ENCODE measurements at regions not wholly inside any gene's neighbourhood (a gene's known extent, or its start where the extent isn't known, plus 50 kb on each side); places are given as distances from the start of the nearest gene placed in this dataset.

DNA sequence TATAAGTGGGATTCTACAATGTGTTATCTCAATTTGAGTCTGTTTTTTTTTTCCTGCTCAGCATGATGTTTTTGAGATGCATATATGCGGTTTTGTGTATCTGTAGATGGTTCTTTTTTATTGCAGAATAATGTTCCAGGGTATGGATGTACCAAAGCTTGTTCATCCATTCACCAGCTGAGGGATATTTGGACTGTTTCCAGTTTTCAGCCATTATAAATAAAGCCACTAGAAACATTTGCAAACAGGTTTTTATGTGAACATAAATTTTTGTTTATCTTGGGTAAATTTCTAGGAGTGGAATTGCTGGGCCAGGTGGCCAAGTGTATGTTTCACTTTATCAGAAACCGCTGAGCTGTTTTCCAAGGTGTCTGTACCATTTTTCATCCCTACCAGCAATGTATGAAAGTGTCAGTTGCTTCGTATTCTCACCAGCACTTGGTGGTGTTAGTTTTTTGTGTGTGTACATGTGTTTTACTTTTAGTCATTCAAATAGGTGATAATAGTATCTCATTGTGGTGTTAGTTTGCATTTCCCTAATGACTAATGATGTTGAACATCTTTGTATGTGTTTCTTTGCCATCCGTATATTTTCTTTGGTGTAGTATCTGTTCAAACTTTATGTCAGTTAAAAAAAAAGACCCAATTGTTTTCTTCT lies 124.2 kb downstream of the CEBPB start:
- DNase-seq, result peak; percentile 27

DNA sequence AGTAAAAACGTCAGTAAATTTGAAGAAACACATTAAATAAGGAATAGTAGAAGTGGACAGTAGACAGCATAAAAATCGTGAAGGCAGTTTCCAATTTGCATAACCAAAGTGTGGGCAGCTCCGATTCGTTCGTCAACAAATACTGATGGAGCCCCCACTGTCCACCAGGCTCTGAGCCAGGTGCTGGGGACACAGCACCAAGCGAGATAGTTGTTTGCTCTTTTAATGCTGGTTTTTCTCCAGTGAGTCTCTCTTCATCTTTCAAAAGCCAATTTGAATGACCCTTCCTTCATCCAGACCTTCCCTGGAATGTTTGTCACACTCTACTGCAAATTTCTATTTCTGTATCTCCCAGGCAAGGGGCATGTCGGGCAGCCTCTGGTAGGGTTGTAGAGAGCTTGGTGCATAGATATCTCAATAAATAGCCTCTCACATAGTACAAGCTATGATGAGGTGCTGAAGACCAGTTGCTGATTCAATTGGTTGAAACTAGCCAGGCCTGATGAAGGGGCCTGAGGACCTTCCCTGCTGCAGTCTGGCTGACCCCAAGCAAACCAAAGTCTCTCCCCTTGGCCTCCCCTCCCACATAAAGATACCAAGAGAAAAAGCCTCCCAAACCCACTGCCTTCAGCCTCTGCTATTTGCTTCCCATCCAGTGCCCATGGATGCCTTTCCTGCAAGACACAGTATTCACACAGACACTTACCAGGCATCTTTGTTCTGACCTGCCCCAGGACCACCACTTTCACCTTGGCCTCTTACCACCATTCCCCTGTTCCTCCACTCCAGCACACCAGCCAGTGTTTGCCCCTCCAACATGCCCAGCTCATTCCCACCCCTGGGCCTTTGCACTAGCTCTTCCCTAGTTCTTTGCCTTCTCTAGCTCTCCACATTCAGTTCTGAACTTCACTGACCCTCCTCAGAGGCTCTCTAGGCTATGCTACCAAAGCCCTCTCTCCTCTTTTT lies 125.2 kb downstream of the CEBPB start:
- no peak for DNase-seq

DNA sequence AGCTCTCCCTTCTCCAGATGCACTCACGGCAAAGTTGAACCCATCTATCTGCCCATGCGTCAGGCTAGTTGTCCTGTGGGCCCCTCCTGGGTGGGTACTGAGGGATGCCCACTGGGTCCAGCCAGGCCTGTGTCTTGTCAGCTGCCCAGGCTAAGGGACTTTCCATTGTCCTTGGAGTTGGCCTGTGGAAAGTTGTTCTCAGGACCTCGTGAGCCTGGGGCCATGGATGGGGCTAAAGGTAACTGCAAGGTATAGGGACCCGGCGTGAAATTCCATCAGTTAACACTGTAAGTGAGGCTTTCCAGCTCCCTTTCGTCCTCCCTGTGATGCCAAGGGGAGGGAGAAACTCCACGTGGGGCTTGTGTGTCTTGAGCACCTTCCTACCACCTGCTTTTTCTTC lies 126.5 kb downstream of the CEBPB start:
- DNase-seq, result no peak

DNA sequence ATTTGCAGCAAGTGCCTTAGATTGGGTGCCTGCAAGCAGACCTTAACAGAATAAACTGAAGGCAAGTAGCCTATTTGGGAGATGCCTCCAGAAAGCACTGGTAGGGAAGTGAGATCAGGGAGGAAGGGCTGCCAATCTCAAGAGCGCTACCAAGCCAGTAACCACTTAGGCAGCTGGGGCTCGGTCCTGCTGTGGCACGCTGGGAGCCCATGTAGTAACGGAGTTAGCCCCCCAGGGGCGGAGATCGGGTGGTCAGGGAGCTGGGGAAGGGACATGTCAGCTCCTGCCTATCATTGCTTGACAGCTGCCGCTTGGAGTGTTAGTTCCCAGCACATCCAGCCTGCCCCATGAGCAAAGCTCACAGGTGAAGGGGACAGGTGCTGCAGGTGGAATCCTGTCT lies 127.0 kb downstream of the CEBPB start:
- no peak for DNase-seq

DNA sequence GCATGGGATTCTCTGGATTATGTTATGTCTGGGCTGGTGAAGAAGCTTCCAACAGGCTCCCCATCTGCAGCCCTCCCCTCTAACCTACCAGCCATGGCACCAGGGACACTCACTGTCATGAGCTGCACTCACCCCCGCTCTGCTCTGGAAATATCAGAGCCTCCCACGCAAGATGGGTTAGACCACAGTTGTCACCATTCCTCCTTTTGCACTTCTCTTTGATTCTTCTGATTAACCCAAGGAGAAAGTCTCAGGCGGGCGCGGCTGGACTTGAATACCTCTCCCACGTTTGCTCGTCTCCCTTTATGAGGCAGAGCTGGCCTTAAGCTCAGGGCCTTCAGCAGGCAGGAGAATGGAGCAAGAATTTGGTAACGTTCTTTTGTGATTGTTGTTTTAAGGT lies 128.1 kb downstream of the CEBPB start:
- DNase-seq, result no peak

DNA sequence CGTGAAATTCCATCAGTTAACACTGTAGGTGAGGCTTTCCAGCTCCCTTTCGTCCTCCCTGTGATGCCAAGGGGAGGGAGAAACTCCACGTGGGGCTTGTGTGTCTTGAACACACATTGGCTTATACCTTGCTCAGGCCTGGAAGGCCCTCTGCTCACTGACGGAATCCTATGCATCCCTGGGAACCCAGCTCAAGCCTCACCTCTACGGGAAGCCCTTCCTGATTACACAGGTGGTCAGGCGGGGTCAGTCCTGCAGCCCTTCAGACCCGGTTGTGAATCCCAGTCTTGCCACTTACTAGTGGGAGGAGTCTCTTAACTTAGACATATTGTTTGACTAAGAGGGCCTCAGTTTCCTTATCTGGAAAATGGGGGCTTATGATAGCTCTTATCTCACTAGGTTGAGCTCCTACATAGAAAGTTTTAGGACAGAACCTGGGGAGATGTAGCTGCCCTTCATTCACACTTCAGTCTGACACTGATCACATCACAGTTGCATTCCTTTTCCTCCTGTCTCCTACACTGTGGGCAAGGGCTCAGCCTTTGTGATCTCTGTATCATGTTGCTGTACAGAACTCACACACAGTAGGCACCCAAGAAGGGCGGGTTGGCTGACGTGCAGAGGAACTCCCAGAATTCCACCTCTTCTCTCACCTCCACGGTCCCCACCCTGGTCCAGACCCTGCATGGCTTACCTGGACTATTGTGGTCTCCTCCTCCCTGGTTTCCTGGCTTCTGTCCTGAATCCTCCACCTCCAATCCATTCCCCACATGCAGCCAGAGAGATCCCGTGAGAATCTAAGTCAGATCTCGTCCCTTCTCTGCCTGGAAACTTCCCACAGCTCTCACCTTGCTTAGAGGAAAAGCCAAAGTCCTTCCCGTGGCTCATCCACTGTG lies 129.6 kb downstream of the CEBPB start:
- no peak for DNase-seq

DNA sequence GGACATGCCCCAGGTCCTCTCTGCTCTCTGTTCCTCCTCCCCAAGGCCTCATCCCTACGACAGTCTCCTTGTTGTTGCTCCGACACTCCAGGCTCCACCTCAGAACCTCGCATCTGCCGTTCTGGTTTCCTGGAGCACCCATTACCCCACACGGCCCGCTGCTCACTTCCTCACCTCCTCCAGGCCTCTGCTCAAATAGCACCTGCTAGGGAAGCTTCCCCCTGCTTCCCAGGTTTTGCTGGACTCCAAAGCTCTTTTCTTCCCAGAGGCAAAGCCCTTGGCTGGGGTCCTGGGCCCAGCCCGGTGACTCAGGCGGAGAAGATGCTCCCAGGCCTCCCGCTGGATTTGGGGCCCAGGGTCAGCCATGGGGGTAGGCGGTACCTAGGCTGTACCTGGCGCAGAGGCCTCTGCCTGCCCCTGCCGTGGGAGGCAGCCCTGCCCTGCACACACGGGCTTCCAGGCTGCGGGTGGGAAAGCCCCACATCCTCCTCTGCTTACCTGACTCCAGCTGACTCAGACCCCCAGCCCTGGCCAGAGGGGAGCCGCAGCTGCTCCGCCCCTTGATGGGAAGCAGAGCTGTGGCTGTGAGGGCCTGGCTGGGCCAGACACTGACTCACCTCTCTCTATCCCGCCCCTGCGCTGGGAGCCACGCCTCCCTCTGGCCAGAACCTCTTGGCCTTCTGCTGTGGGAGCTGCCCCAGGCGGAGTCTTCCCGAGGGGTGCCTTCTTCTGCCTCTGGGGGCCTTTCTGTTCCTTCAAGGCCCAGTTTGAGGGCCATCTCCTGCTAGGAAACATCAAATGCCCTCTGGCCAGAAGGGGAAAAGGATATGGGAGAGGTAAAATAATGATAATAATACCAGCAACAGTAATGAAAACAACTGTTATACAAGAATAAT lies 130.5 kb downstream of the CEBPB start:
- DNase-seq, result peak; percentile 54

DNA sequence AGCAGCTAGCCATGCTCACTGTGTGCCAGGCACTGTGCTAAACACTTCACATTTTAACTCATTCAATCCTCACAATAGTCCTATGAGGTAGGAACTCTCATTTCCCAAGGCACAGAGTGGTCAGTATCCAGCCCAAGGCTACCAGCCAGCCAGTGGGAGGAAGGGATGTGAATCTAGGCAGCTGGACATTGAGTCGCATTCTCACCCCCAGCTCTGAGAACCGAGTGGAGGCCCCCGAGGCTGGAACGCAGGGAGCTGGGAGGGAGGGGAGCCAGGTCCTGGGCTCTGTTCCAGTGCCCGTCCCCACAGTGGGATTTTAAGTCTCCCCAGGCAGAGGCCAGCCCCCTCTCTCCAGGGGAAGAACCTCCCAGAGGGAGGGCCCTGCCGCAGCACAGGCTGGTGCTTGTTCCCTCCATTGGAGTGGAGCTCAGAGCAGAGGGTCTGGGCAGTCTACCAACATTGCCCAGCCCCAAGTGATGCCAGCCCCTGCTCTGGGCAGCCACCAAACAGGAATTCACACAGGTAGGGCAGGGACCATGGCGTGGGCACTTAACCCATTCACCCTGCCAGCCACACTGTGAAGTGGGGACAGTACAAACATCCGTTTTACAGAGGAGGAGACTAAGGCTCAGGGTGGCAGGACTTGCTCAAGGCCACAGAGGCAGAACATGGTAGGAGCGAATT lies 131.3 kb downstream of the CEBPB start:
- DNase-seq, result no peak

DNA sequence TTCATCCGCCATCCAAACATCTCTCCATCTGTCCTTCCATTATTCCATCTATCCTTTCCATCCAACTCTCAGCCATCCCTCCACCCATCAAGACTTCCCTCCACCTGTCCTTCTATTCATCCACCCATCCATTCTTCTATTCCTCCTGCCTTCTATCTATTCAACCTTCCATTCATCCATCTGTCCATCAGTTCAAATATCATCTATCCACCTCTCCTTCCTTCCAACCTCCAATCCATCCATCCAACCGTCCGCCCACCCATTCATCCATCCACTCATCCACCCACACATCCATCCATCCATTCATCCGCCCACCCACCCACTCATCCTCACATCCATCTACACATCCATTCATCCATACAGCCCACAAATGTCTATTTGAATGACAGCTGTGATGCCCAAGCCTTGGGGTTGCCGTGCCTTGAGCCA lies 132.1 kb downstream of the CEBPB start:
- no peak for DNase-seq

DNA sequence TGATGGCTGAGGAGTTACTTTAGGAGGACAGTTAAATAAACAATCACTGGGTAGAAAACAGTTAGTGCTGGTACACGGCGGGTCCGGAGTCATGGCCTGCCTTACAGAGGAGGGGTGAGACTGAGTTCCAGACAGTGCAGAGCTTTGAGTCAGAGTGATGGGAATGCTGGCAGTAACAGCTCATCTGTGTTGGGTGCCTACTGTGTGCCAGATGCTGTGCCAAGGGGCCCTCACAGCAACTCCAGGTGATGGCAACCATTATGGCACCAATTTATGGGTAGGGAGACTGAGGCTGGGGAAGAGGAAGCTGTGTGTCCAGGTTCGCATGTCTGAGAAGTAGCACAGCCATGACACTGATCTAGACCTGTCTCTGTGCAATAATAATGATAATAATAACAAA lies 132.6 kb downstream of the CEBPB start:
- no peak for DNase-seq

DNA sequence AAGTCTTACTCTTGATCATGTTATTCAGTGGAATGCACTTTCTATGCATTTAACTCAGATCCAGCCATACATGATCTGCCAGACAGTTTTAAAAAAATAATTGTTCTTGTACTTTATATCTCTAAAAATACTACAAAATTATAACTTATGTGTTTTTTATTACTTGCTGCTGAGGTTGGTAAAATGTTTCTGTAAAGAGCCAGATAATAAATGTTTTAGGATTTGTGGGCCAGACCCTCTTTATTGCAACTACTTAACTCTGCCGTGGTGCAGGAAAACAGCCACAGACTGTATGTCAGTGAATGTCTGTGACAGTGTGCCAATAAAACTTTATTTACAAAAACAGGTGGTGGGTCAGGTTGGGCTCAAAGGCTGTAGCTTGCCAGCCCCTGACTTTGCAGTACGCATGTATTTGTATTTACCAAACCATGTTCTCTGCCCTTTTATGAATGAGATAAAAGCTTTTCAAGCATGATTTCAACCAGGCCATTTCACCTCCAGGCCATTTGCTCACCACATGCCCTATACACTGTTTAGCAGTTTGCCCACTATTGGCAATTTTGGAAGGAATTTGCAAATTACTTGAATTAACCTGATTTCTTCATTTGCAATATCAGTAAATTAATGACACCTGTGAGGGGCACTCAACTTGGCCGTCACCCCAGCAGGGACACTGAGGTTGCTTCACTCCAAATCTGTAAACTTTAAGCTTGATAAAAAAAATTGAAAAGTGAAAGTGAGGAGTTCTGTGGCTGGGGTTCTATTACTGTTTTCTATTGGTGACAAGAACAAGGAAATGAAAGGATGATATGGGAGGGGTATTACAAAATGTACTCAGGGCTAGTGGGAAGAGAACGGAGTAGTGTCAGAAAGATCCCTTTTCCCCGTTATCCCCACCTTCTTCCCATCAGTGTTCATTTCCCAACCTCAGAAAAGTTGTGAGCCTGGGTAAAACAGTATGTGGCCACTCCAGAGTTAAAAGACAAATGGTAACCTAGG lies 133.4 kb downstream of the CEBPB start:
- no peak for DNase-seq

DNA sequence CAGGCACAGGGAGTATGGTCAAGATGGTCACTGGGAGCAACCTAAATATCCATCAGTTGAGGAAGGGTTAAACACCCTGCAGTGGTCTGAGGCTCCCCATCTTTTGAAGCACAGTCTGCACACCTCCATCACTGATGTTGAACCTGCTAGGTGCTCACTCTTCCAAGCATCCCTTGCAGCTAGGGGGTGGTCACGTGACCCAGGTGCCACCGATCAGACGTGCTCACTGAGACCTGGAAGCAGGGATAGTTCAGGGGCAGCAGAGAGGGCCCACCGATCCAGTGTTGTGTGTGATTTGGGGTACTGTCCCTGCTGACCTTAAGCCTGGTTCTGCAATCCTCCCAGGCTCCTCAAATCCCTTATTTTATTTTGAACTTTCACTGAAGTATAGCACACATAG lies 134.6 kb downstream of the CEBPB start:
- no peak for DNase-seq

DNA sequence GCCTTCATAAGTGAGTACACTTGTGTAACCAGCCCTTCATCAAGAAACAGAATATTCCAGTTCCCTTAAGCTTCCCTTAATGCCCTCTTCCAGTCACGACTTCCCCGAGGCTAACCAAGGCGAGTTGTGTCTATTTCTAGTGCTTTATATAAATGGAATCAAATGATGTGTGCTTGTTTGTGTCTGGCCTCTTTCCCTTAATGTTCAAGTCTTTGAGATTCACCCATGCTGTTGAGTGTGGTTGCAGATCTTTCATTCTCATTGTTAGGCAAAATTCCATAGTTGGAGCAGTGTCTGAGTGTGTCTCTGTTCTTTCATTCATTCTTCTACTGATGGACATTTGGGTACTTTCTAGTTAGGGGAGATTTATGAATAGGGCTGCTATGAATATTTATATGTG lies 135.0 kb downstream of the CEBPB start:
- no peak for DNase-seq

DNA sequence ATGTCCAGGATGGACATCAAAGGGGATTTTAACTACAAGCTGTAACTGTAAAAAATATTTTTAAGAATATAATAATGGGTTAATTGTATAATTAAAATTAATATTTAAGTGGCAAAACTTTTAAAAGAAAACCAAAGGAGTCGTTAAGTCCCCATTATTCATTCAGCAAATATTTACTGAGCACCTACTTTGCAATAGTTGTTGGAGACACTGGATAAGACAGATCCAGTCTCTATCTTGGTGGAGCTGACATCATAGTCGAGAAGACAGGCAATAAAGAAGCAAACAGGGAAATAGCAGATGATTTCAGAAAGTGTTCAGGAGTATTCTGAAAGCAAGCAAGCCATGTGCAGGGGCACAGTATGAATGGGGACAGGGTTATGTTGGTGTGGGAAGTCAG lies 137.0 kb downstream of the CEBPB start:
- no peak for DNase-seq

DNA sequence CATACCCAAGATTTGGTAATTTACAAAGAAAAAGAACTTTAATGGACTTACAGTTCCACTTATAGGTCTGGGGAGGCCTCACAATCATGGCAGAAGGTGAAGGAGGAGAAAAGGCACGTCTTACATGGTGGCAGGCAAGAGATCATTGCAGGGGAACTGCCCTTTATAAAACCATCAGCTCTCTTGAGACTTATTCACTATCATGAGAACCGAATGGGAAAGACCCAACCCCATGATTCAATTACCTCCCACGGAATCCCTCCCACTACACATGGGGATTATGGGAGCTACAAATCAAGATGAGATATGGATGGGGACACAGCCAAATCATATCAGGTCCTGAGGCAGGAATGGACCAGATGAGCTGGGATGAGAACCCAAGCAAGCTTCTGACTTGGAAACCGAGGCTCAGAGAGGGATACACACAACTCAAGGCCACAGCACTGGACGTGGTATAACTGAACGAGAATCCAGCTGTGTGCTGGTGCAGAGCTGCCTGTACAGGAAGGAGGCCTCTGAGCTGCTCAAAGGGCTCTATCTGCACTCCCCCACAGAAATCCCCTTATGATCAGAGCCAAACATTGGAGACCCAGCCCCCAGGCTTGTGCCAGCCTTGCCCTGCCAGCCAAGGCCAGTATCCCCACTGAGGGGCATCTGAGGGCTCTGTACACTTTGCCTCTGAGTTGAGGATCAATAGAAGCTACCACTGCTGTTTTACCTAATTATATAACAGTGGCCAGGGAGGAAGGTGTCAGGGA lies 137.8 kb downstream of the CEBPB start:
- no peak for DNase-seq

DNA sequence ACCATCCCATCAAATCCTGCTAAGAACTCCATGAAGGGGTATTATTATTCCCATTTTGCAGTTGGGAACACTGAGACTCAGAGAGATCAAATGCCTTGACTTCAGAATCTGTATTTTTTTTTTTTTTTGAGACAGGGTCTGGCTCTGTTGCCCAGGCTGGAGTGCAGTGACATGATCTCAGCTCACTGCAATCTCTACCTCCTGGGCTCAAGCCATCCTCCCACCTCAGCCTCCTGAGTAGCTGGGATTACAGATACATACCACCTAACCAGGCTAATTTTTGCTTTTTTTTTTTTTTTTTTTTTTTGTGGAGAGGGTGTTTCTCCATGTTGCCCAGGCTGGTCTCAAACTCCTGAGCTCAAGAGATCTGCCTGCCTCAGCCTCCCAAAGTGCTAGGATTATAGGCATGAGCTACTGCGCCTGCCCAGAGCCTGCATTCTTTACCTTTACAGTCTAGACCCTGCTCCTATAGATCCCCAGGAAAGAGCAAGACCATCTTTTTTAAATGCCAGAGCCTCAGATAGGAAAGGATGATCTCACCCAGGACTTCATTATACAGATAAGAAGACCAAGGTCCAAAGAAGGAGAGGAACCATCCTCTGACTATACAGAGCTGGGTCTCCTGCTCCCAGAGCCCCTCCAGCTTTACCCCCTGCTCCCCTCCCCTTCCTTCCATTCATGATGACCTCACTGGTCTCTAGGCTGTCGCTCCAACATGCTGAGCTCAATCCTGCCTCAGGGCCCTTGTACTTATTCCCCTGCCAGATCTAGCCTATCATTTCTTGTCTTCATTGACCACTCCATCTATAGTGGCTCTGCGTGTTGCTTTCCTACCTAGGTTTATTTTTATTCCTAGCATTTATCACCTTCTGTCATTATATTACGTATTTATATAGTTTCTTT lies 138.6 kb downstream of the CEBPB start:
- no peak for DNase-seq

DNA sequence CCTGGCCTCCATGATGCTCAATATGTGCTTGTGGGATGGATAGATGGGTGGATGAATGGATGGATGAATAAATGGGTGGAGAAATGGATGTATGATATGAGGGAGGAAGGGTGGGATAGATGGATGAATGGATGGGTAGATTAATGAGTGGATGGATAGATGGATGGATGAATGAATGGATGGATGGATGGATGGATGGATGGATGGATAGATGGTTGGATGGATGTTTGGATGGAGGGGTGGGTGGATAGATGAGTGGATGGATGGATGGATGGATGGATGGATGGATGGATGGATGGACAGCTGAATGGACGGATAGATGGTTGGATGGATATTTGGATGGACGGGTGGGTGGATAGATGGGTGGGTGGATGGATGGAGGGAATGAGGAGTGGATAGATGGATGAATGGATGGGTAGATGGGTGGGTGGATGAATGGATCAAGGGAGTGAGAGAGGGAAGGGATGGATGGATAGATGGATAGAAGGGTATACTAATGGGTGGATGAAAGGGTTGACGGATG lies 139.4 kb downstream of the CEBPB start:
- no peak for DNase-seq
